ENCODE measurements at regions not wholly inside any gene's neighbourhood (a gene's known extent, or its start where the extent isn't known, plus 50 kb on each side); places are given as distances from the start of the nearest gene placed in this dataset.

DNA sequence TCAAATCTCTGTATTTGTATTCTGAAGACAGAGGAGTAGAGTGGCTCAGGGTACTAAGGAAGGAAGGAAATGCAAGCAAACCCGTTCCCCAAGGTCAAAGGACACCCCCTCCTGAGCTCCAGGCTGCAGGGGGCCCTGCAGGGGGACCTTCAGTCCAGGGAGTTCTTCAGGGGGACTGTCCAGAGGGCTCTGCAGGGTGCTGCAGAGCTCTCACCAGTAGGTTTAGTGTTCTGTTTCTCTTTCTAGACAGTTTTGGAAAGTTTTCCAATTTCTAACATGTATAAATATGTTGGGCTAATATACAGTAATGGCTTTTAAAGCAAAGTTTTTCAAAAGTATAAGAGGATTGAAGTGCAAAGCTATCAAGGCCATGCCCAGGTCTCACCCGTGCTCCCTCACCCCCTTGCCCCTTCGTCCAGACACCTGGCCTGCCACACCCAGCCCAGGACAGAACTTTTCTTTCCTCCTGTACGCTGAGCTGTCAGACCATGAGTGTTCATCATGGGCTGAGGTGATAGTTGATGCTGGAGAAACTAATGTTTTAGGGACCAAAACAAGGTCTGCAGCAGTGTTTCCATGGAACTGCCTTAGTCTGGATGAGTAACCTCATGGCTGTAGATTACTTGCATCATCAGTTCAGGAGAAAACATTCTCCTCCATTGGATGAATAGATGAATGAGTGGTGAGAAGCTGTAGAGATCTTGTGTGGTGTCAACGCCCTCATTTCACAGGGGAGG, 134.2 kb downstream of the GLI2 start:
- TF ChIP-seq, protein P1, sequence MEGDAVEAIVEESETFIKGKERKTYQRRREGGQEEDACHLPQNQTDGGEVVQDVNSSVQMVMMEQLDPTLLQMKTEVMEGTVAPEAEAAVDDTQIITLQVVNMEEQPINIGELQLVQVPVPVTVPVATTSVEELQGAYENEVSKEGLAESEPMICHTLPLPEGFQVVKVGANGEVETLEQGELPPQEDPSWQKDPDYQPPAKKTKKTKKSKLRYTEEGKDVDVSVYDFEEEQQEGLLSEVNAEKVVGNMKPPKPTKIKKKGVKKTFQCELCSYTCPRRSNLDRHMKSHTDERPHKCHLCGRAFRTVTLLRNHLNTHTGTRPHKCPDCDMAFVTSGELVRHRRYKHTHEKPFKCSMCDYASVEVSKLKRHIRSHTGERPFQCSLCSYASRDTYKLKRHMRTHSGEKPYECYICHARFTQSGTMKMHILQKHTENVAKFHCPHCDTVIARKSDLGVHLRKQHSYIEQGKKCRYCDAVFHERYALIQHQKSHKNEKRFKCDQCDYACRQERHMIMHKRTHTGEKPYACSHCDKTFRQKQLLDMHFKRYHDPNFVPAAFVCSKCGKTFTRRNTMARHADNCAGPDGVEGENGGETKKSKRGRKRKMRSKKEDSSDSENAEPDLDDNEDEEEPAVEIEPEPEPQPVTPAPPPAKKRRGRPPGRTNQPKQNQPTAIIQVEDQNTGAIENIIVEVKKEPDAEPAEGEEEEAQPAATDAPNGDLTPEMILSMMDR (conservative IDR thresholded peaks at IDR 0.05): no peak
- Histone ChIP-seq H3K27ac (ENCODE audit: low read depth, low read length) (no peak overlapping the region), H3K27me3 (ENCODE audit: control insufficient read depth, insufficient read depth, low read length, poor library complexity, severe bottlenecking) (no peaks in the 10 kb centered on the region), H3K4me3 (ENCODE audit: low read length) (no peak overlapping the region), H3K4me1 (ENCODE audit: control insufficient read depth, insufficient read depth, low read length) (no peaks in the 10 kb centered on the region), H3K9me3 (ENCODE audit: control insufficient read depth, low read length) (no peaks in the 10 kb centered on the region), H3K36me3 (ENCODE audit: control insufficient read depth, insufficient read depth, low read length) (no peaks in the 10 kb centered on the region), H3K9ac (ENCODE audit: extremely low read depth, low read length, poor library complexity, severe bottlenecking) (no peak overlapping the region)
- H3K27me3 Mint-ChIP-seq (ENCODE audit: insufficient read depth): no peaks in the 10 kb centered on the region
- no peak for DNase-seq
- 86 to 92% methylated on average over 2 to 5 of the region's 5 CpGs for WGBS, 2 experiments (ENCODE audit: insufficient coverage in 1 of 2, insufficient read length in 1 of 2)
- no peak overlapping the region for H3K27ac Mint-ChIP-seq
- H3K9me3 Mint-ChIP-seq: no peaks in the 10 kb centered on the region
- H3K36me3 Mint-ChIP-seq (ENCODE audit: low read depth): no peaks in the 10 kb centered on the region
- H3K4me3 Mint-ChIP-seq: no peak overlapping the region
- H3K4me1 Mint-ChIP-seq: peaks cover 20% of the 10 kb centered on the region

DNA sequence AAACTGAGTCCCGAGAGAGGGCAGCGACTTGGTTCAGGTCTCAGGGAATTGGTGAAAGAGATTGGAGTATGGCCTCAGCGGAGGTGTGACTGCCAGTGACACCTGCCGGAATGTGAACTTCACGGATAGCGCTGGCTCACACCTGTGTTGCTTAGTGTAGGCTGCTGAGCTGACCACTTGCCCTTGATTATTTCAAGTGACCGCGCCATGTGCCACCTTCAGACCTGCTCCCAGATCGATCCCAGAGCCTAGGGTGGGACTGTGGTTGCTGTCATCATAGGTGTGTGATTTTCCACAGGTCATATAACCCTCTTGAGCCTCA, 134.8 kb downstream of the GLI2 start:
- no peaks in the 10 kb centered on the region for H3K9me3 Mint-ChIP-seq
- TF ChIP-seq, protein P1 (conservative IDR thresholded peaks at IDR 0.05): no peak
- Histone ChIP-seq H3K27ac (ENCODE audit: low read depth, low read length) (no peak overlapping the region), H3K4me3 (ENCODE audit: low read length) (no peak overlapping the region), H3K9me3 (ENCODE audit: control insufficient read depth, low read length) (no peaks in the 10 kb centered on the region), H3K27me3 (ENCODE audit: control insufficient read depth, insufficient read depth, low read length, poor library complexity, severe bottlenecking) (no peaks in the 10 kb centered on the region), H3K36me3 (ENCODE audit: control insufficient read depth, insufficient read depth, low read length) (no peaks in the 10 kb centered on the region), H3K4me1 (ENCODE audit: control insufficient read depth, insufficient read depth, low read length) (no peaks in the 10 kb centered on the region), H3K9ac (ENCODE audit: extremely low read depth, low read length, poor library complexity, severe bottlenecking) (no peak overlapping the region)
- H3K27ac Mint-ChIP-seq: no peak overlapping the region
- DNase-seq: no peak
- H3K4me1 Mint-ChIP-seq: peaks cover 20% of the 10 kb centered on the region
- H3K27me3 Mint-ChIP-seq (ENCODE audit: insufficient read depth): no peaks in the 10 kb centered on the region
- H3K4me3 Mint-ChIP-seq: no peak overlapping the region
- H3K36me3 Mint-ChIP-seq (ENCODE audit: low read depth): no peaks in the 10 kb centered on the region
- 91 to 97% methylated on average over 8 to 9 of the region's 9 CpGs for WGBS, 2 experiments (ENCODE audit: insufficient coverage in 1 of 2, insufficient read length in 1 of 2)

DNA sequence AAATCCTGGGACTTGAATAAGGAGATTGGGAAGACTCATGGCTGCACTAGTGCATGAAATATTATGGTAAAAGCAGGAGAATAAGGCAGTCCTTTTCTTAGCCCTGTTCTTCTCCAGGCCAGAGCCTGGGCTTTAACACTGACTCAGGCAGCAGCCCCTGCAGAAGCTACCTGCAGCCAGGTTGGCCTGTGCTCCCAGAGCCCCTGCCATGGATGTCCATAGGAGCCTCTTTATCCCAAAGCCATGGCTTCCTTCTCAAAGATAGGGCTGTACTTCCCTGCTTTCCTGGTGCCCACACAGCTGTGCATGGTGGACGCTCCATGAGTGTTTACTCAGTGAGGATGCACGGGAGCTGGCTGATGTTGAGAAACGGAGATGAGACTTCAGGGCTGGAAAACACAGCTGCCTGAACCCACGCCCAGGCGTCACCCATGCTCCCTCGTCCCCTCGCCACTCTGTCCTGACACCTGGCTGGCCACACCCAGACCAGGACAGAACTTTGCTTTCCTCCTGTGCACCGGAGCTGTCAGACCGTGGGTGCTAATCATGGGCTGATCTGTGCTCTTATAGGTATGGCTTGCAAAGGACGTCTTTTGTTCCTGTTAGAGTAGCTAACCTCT, 135.5 kb downstream of the GLI2 start:
- no peak for DNase-seq
- WGBS, 2 experiments (ENCODE audit: insufficient coverage in 1 of 2, insufficient read length in 1 of 2): 94 to 100% methylated on average over 5 to 10 of the region's 10 CpGs
- no peak overlapping the region for H3K27ac ChIP-seq (ENCODE audit: low read depth, low read length)
- no peaks in the 10 kb centered on the region for H3K36me3 ChIP-seq (ENCODE audit: control insufficient read depth, insufficient read depth, low read length)
- Mint-ChIP-seq H3K27ac (no peak overlapping the region), H3K9me3 (no peaks in the 10 kb centered on the region), H3K4me3 (no peak overlapping the region), H3K4me1 (peaks cover 20% of the 10 kb centered on the region), H3K27me3 (ENCODE audit: insufficient read depth) (no peaks in the 10 kb centered on the region), H3K36me3 (ENCODE audit: low read depth) (no peaks in the 10 kb centered on the region)
- no peak overlapping the region for H3K4me3 ChIP-seq (ENCODE audit: low read length)
- H3K4me1 ChIP-seq (ENCODE audit: control insufficient read depth, insufficient read depth, low read length): no peaks in the 10 kb centered on the region
- no peaks in the 10 kb centered on the region for H3K9me3 ChIP-seq (ENCODE audit: control insufficient read depth, low read length)
- H3K27me3 ChIP-seq (ENCODE audit: control insufficient read depth, insufficient read depth, low read length, poor library complexity, severe bottlenecking): no peaks in the 10 kb centered on the region
- TF ChIP-seq, protein P1 (conservative IDR thresholded peaks at IDR 0.05): no peak
- no peak overlapping the region for H3K9ac ChIP-seq (ENCODE audit: extremely low read depth, low read length, poor library complexity, severe bottlenecking)
